ENCODE measurements at regions not wholly inside any gene's neighbourhood (a gene's known extent, or its start where the extent isn't known, plus 50 kb on each side); places are given as distances from the start of the nearest gene placed in this dataset.
"Not testable (repeated sequence)": the region's sequence is repeated elsewhere in the genome, so short reads cannot be mapped to it uniquely, and the experiment has no call there.

GRCh38 chr16:29258946-29259634, 147.4 kb downstream of the NPIPB11 start:
- not testable (repeated sequence) for H3K4me3 ChIP-seq; H3K27me3 ChIP-seq (replicated peaks; ENCODE audit: insufficient read depth); DNase-seq (ENCODE audit: low spot score); H3K36me3 ChIP-seq; ATAC-seq (ENCODE audit: insufficient number of reproducible peaks, low FRiP score, low read depth); H3K9me3 ChIP-seq; H3K27ac ChIP-seq
- H3K4me1 ChIP-seq (ENCODE audit: control insufficient read depth in 1 of 2, low read depth in 2 of 2) = peaks cover 15 to 19% of the 10 kb centered on the region in 2 donors

- not testable (repeated sequence) for H3K4me3 ChIP-seq; H3K9me3 ChIP-seq; ATAC-seq (ENCODE audit: insufficient number of reproducible peaks, low FRiP score, low read depth); H3K36me3 ChIP-seq; H3K27me3 ChIP-seq (replicated peaks; ENCODE audit: insufficient read depth); DNase-seq (ENCODE audit: low spot score); H3K27ac ChIP-seq
- peaks cover 5 to 15% of the 10 kb centered on the region in 2 donors for H3K4me1 ChIP-seq (ENCODE audit: control insufficient read depth in 1 of 2, low read depth in 2 of 2)
Observed at GRCh38 chr16:29257419-29258336, 148.8 kb downstream of the NPIPB11 start.

GRCh38 chr16:29256501-29256981, 150.0 kb downstream of the NPIPB11 start:
- peaks cover 0 to 7% of the 10 kb centered on the region in 2 donors for H3K4me1 ChIP-seq (ENCODE audit: control insufficient read depth in 1 of 2, low read depth in 2 of 2)
- H3K4me3 ChIP-seq = no peak overlapping the region
- H3K27me3 ChIP-seq (replicated peaks; ENCODE audit: insufficient read depth) = no peaks in the 10 kb centered on the region
- no peaks in the 10 kb centered on the region for H3K36me3 ChIP-seq
- DNase-seq (ENCODE audit: low spot score) (no peak), ATAC-seq (ENCODE audit: insufficient number of reproducible peaks, low FRiP score, low read depth) (no peak)
- no peak for TF ChIP-seq CTCF (IDR thresholded peaks at IDR 0.05)
- no peak overlapping the region for H3K27ac ChIP-seq
- H3K9me3 ChIP-seq = no peaks in the 10 kb centered on the region

- H3K36me3 ChIP-seq; H3K9me3 ChIP-seq; H3K4me3 ChIP-seq; DNase-seq (ENCODE audit: low spot score); H3K27me3 ChIP-seq (replicated peaks; ENCODE audit: insufficient read depth); H3K4me1 ChIP-seq (ENCODE audit: control insufficient read depth in 1 of 2, low read depth in 2 of 2); H3K27ac ChIP-seq; ATAC-seq (ENCODE audit: insufficient number of reproducible peaks, low FRiP score, low read depth): not testable (repeated sequence)
Observed at GRCh38 chr16:29255957-29256356, 150.6 kb downstream of the NPIPB11 start.

- DNase-seq (ENCODE audit: low spot score); H3K27ac ChIP-seq; H3K36me3 ChIP-seq; H3K9me3 ChIP-seq; H3K4me1 ChIP-seq (ENCODE audit: control insufficient read depth in 1 of 2, low read depth in 2 of 2); H3K27me3 ChIP-seq (replicated peaks; ENCODE audit: insufficient read depth); ATAC-seq (ENCODE audit: insufficient number of reproducible peaks, low FRiP score, low read depth); H3K4me3 ChIP-seq: not testable (repeated sequence)
Observed at GRCh38 chr16:29255496-29255796, 151.1 kb downstream of the NPIPB11 start.

GRCh38 chr16:29254676-29255495, 151.6 kb downstream of the NPIPB11 start:
- DNase-seq (ENCODE audit: low spot score) = no peak
- H3K4me1 ChIP-seq (ENCODE audit: control insufficient read depth in 1 of 2, low read depth in 2 of 2) = no peaks in the 10 kb centered on the region
- no peak overlapping the region for H3K4me3 ChIP-seq
- no peak for TF ChIP-seq CTCF (IDR thresholded peaks at IDR 0.05)
- H3K9me3 ChIP-seq = no peaks in the 10 kb centered on the region
- ATAC-seq (ENCODE audit: insufficient number of reproducible peaks, low FRiP score, low read depth) = no peak
- H3K27ac ChIP-seq = no peak overlapping the region
- no peaks in the 10 kb centered on the region for H3K36me3 ChIP-seq
- no peaks in the 10 kb centered on the region for H3K27me3 ChIP-seq (replicated peaks; ENCODE audit: insufficient read depth)

GRCh38 chr16:29253716-29254590, 152.6 kb downstream of the NPIPB11 start:
- not testable (repeated sequence) for DNase-seq (ENCODE audit: low spot score); H3K4me3 ChIP-seq; H3K36me3 ChIP-seq; H3K9me3 ChIP-seq; H3K27me3 ChIP-seq (replicated peaks; ENCODE audit: insufficient read depth); H3K4me1 ChIP-seq (ENCODE audit: control insufficient read depth in 1 of 2, low read depth in 2 of 2); ATAC-seq (ENCODE audit: insufficient number of reproducible peaks, low FRiP score, low read depth); H3K27ac ChIP-seq

GRCh38 chr16:29253066-29253590, 153.4 kb downstream of the NPIPB11 start:
- not testable (repeated sequence) for DNase-seq (ENCODE audit: low spot score); H3K27me3 ChIP-seq (replicated peaks; ENCODE audit: insufficient read depth); ATAC-seq (ENCODE audit: insufficient number of reproducible peaks, low FRiP score, low read depth); H3K4me1 ChIP-seq (ENCODE audit: control insufficient read depth in 1 of 2, low read depth in 2 of 2); H3K36me3 ChIP-seq; H3K9me3 ChIP-seq; H3K27ac ChIP-seq; H3K4me3 ChIP-seq

- not testable (repeated sequence) for ATAC-seq (ENCODE audit: insufficient number of reproducible peaks, low FRiP score, low read depth); DNase-seq (ENCODE audit: low spot score); H3K27me3 ChIP-seq (replicated peaks; ENCODE audit: insufficient read depth); H3K9me3 ChIP-seq; H3K27ac ChIP-seq; H3K4me3 ChIP-seq; H3K36me3 ChIP-seq; H3K4me1 ChIP-seq (ENCODE audit: control insufficient read depth in 1 of 2, low read depth in 2 of 2)
Observed at GRCh38 chr16:29252311-29252710, 154.2 kb downstream of the NPIPB11 start.

Data from thoracic aorta (tissue), 2 donors.